ENCODE measurements at regions not wholly inside any gene's neighbourhood (a gene's known extent, or its start where the extent isn't known, plus 50 kb on each side); places are given as distances from the start of the nearest gene placed in this dataset.

GRCh38 chr18:40120356-40120755 is 1834.7 kb upstream of the PIK3C3 start:
- H3F3A ChIP-seq (replicated peaks; ENCODE audit: low read depth), result no peaks in the 10 kb centered on the region
- H3K9me2 ChIP-seq (ENCODE audit: insufficient read depth), result no peaks in the 10 kb centered on the region; the same call in 1 of the 2 replicates
- H3K79me2 ChIP-seq (replicated peaks; ENCODE audit: insufficient read depth), result no peaks in the 10 kb centered on the region
- no peak overlapping the region for H2AFZ ChIP-seq
- no peaks in the 10 kb centered on the region for H4K20me1 ChIP-seq (replicated peaks; ENCODE audit: insufficient read depth)
- H3K27me3 Mint-ChIP-seq (ENCODE audit: insufficient read depth, low read depth, poor library complexity), result no peaks in the 10 kb centered on the region
- no peaks in the 10 kb centered on the region; the same call in 2 of the 3 replicates for H3K4me1 Mint-ChIP-seq
- no peaks in the 10 kb centered on the region for H3K4me1 ChIP-seq (ENCODE audit: insufficient read depth)
- H3K27ac ChIP-seq (ENCODE audit: low read depth), result no peak overlapping the region
- no peak overlapping the region for H3K4me3 ChIP-seq
- H3K4me3 Mint-ChIP-seq, result no peak overlapping the region
- H3K9me3 Mint-ChIP-seq, result peaks cover 40% of the 10 kb centered on the region
- no peaks in the 10 kb centered on the region for H3K27me3 ChIP-seq (ENCODE audit: insufficient read depth)
- ATAC-seq, result no peak
- no peaks in the 10 kb centered on the region for H3K36me3 ChIP-seq (ENCODE audit: insufficient read depth)
- H3K4me2 ChIP-seq, result no peak overlapping the region
- TF ChIP-seq, protein P1, sequence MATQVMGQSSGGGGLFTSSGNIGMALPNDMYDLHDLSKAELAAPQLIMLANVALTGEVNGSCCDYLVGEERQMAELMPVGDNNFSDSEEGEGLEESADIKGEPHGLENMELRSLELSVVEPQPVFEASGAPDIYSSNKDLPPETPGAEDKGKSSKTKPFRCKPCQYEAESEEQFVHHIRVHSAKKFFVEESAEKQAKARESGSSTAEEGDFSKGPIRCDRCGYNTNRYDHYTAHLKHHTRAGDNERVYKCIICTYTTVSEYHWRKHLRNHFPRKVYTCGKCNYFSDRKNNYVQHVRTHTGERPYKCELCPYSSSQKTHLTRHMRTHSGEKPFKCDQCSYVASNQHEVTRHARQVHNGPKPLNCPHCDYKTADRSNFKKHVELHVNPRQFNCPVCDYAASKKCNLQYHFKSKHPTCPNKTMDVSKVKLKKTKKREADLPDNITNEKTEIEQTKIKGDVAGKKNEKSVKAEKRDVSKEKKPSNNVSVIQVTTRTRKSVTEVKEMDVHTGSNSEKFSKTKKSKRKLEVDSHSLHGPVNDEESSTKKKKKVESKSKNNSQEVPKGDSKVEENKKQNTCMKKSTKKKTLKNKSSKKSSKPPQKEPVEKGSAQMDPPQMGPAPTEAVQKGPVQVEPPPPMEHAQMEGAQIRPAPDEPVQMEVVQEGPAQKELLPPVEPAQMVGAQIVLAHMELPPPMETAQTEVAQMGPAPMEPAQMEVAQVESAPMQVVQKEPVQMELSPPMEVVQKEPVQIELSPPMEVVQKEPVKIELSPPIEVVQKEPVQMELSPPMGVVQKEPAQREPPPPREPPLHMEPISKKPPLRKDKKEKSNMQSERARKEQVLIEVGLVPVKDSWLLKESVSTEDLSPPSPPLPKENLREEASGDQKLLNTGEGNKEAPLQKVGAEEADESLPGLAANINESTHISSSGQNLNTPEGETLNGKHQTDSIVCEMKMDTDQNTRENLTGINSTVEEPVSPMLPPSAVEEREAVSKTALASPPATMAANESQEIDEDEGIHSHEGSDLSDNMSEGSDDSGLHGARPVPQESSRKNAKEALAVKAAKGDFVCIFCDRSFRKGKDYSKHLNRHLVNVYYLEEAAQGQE (IDR thresholded peaks at IDR 0.05; ENCODE audit: unreplicated experiment), result no peak
- no peak for TF ChIP-seq EZH2phosphoT487 (IDR thresholded peaks at IDR 0.05; ENCODE audit: unreplicated experiment)
- no peak for TF ChIP-seq ZNF114 (CRISPR knock-in tag; IDR thresholded peaks at IDR 0.05)
- no peak for TF ChIP-seq EZH2 (IDR thresholded peaks at IDR 0.05; ENCODE audit: low read depth, unreplicated experiment)
- no peak for TF ChIP-seq NANOG (IDR thresholded peaks at IDR 0.05; ENCODE audit: borderline replicate concordance)
- TF ChIP-seq ZNF331 (CRISPR knock-in tag; IDR thresholded peaks at IDR 0.05; ENCODE audit: low read depth), result no peak
- TF ChIP-seq STAT1 (IDR thresholded peaks at IDR 0.05; ENCODE audit: unreplicated experiment), result no peak
- TF ChIP-seq ZNF462 (CRISPR knock-in tag; IDR thresholded peaks at IDR 0.05), result no peak
- TF ChIP-seq POLR2AphosphoS5 (IDR thresholded peaks at IDR 0.05; ENCODE audit: low read depth), result no peak
- TF ChIP-seq CTCF (conservative IDR thresholded peaks at IDR 0.05; ENCODE audit: low read depth in 2 of 2), result no peak
- TF ChIP-seq CREB1 (CRISPR knock-in tag; IDR thresholded peaks at IDR 0.05; ENCODE audit: low read depth), result no peak
- TF ChIP-seq ETS1 (IDR thresholded peaks at IDR 0.05), result no peak
- no peak for TF ChIP-seq JUNB (IDR thresholded peaks at IDR 0.05; ENCODE audit: unreplicated experiment)
- no peak for DNase-seq (ENCODE audit: low spot score)
- peaks cover 33% of the 10 kb centered on the region for H3K36me3 Mint-ChIP-seq (ENCODE audit: low read depth)
- H3K27ac Mint-ChIP-seq, result no peak overlapping the region

Measured in GM23338 (cell line).